ENCODE measurements at regions not wholly inside any gene's neighbourhood (a gene's known extent, or its start where the extent isn't known, plus 50 kb on each side); places are given as distances from the start of the nearest gene placed in this dataset.
A peak's percentile ranks its signal among the peaks of the same experiment; 100 is the strongest.

- H3K18ac ChIP-seq (ENCODE audit: low read depth, low read length): peak overlapping the region; percentile 76; the same call in 1 of the 2 replicates
- POLR2A ChIA-PET (ENCODE audit: unreplicated experiment): no interaction called here
Measured at GRCh38 chr5:120159155-120159554, 304.9 kb upstream of the PRR16 start.

More at GRCh38 chr5:120159155-120159554, 304.9 kb upstream of the PRR16 start:
- intact Hi-C loops (cut with micrococcal nuclease): loop anchor here (10.0 kb wide), 1 partner anchor 626 kb away; no protein-coding TSS in a partner anchor
- no CpG with 5 or more reads among the region's 3 CpGs for WGBS, 2 experiments (ENCODE audit: extremely low coverage in 2 of 2, insufficient read length in 1 of 2)
- ATAC-seq (ENCODE audit: low read depth): no peak
- Histone ChIP-seq H3K36me3 (ENCODE audit: control insufficient read depth, insufficient read depth, low read length) (no peaks in the 10 kb centered on the region), H3K9me3 (ENCODE audit: control insufficient read depth, insufficient read depth, low read length) (no peaks in the 10 kb centered on the region), H2AFZ (replicated peaks; ENCODE audit: low read length, poor library complexity) (no peak overlapping the region), H4K5ac (ENCODE audit: low read depth, low read length) (no peak overlapping the region), H2BK20ac (ENCODE audit: low read depth, low read length) (peak overlapping the region; percentile 5; the same call in 1 of the 2 replicates), H4K20me1 (ENCODE audit: insufficient read depth, low read length) (no peaks in the 10 kb centered on the region), H3K4me2 (ENCODE audit: low read depth, low read length) (no peak overlapping the region), H3K14ac (replicated peaks; ENCODE audit: low read depth, low read length) (no peak overlapping the region), H3K23ac (ENCODE audit: low read depth, low read length) (no peak overlapping the region), H2BK120ac (ENCODE audit: low read depth, low read length) (peak overlapping the region; percentile 49; the same call in 1 of the 2 replicates), H3K4me1 (ENCODE audit: control insufficient read depth, insufficient read depth, low read length) (no peaks in the 10 kb centered on the region), H4K91ac (ENCODE audit: insufficient read depth, low read depth, low read length) (no peak overlapping the region), H2BK15ac (ENCODE audit: low read depth, low read length) (0 out of 3 replicates have a peak overlapping the region, but pooled peaks have one; percentile 10), H4K8ac (ENCODE audit: low read depth in 2 of 2, low read length in 2 of 2) (no peak overlapping the region; a peak in 2 of 4 replicates), H3K56ac (ENCODE audit: extremely low read depth, insufficient read depth, low read length) (no peak overlapping the region), H3K9me1 (ENCODE audit: insufficient read depth, low read length) (no peaks in the 10 kb centered on the region; the same call in 1 of the 2 replicates), H3K4ac (ENCODE audit: low read depth, low read length) (no peak overlapping the region), H3K27me3 (ENCODE audit: control insufficient read depth, insufficient read depth, low read length) (no peaks in the 10 kb centered on the region), H3K9ac (ENCODE audit: low read depth, low read length) (no peak overlapping the region), H2BK5ac (ENCODE audit: low read depth, low read length, poor library complexity, severe bottlenecking) (peak overlapping the region; percentile 9), H3K4me3 (ENCODE audit: insufficient read depth, low read depth, low read length) (no peak overlapping the region), H2AK9ac (replicated peaks; ENCODE audit: low read depth, low read length, poor library complexity) (no peak overlapping the region), H3K27ac (ENCODE audit: insufficient read depth, low read length) (no peak overlapping the region), H2AK5ac (ENCODE audit: low read depth, low read length) (no peak overlapping the region), H3K79me1 (ENCODE audit: low read depth in 1 of 2, low read length in 2 of 2) (no peaks in the 10 kb centered on the region)
- no TSS peak for BruUV-seq (replicated peaks)
- dilution Hi-C loops (cut with HindIII; ENCODE audit: low sequenced_read_pairs, unreplicated experiment): no loop called here
- DNase-seq: no peak
- no peak for TF ChIP-seq SMC3 (IDR thresholded peaks at IDR 0.05; ENCODE audit: low read depth, low read length)
- TF ChIP-seq CHD1 (IDR thresholded peaks at IDR 0.05; ENCODE audit: low read depth, low read length): no peak
- TF ChIP-seq ELK1 (IDR thresholded peaks at IDR 0.05; ENCODE audit: borderline replicate concordance, low read depth, low read length): no peak
- in situ Hi-C loops (cut with MboI; ENCODE audit: low sequenced_read_pairs): no loop called here
- CTCF ChIA-PET: no interaction called here
